IMR-90 (cell line): ENCODE measurements at regions not wholly inside any gene's neighbourhood (a gene's known extent, or its start where the extent isn't known, plus 50 kb on each side); places are given as distances from the start of the nearest gene placed in this dataset.

Experiments
- ATAC-seq: fragments of 200-7000 bp; cut with Tn5 transposase; 2 replicates; pipeline ENCODE4 v1.9.1; 2020; ENCODE audit warnings: low read depth, mild to moderate bottlenecking, moderate library complexity
- BruUV-seq: library from RNA; stranded (reverse); fragments of 400-500 nt; replicated peaks from 2 replicates; lab custom pipeline; 2021; lab: Mats Ljungman, UMichigan
- CTCF ChIA-PET: fragments of 300-600 bp; formaldehyde crosslinking; extraction: SDS; loops from one replicate; lab custom pipeline; 2021; ENCODE audit warnings: antibody characterized with exemption; lab: Yijun Ruan, JAX
- POLR2A ChIA-PET: fragments of 300-600 bp; sonication (Branson Sonifier 250); formaldehyde crosslinking; loops from one replicate; lab custom pipeline; 2022; ENCODE audit warnings: antibody characterized with exemption; ENCODE audit not compliant: unreplicated experiment; lab: Charles Lee
- DNase-seq: peaks from one replicate; pipeline ENCODE4 v3.0.0; 2013
- H2AFZ ChIP-seq: replicated peaks from 2 replicates; pipeline ENCODE3; 2013; ENCODE audit warnings: low read length, mild to moderate bottlenecking; ENCODE audit not compliant: poor library complexity
- H2AK5ac ChIP-seq: 2 replicates; pipeline ENCODE4 v1.6.1; 2013; ENCODE audit warnings: low read depth, low read length, inconsistent platforms
- H2AK9ac ChIP-seq: replicated peaks from 2 replicates; pipeline ENCODE3; 2013; ENCODE audit warnings: mild to moderate bottlenecking, low read depth, low read length, moderate library complexity; ENCODE audit not compliant: poor library complexity
- H2BK120ac ChIP-seq: 2 replicates; pipeline ENCODE4 v1.6.1; 2013; ENCODE audit warnings: low read depth, low read length, inconsistent platforms
- H2BK15ac ChIP-seq: 3 replicates; pipeline ENCODE4 v1.6.1; 2013; ENCODE audit warnings: low read depth, low read length, inconsistent platforms
- H2BK20ac ChIP-seq: 2 replicates; pipeline ENCODE4 v1.6.1; 2013; ENCODE audit warnings: low read depth, mild to moderate bottlenecking, inconsistent platforms, low read length, moderate library complexity
- H2BK5ac ChIP-seq: 2 replicates; pipeline ENCODE4 v1.6.1; 2013; ENCODE audit warnings: mild to moderate bottlenecking, low read depth, low read length, inconsistent platforms; ENCODE audit not compliant: poor library complexity, severe bottlenecking
- H3K14ac ChIP-seq: replicated peaks from 2 replicates; pipeline ENCODE4 v1.6.1; 2013; ENCODE audit warnings: low read depth, low read length, inconsistent platforms
- H3K18ac ChIP-seq: 2 replicates; pipeline ENCODE4 v1.6.1; 2013; ENCODE audit warnings: low read depth, low read length, control low read depth
- H3K23ac ChIP-seq: 2 replicates; pipeline ENCODE4 v1.6.1; 2013; ENCODE audit warnings: low read depth, low read length, inconsistent platforms
- H3K27ac ChIP-seq: 2 replicates; pipeline ENCODE4 v1.5.1; 2013; ENCODE audit warnings: mild to moderate bottlenecking, control low read depth, low read length; ENCODE audit not compliant: insufficient read depth
- H3K27me3 ChIP-seq: 2 replicates; pipeline ENCODE4 v1.6.1; 2013; ENCODE audit warnings: low read length; ENCODE audit not compliant: control insufficient read depth, insufficient read depth
- H3K36me3 ChIP-seq: 2 replicates; pipeline ENCODE4 v1.6.1; 2013; ENCODE audit warnings: low read length, mixed read lengths; ENCODE audit not compliant: control insufficient read depth, insufficient read depth
- H3K4ac ChIP-seq: 2 replicates; pipeline ENCODE4 v1.6.1; 2013; ENCODE audit warnings: low read depth, low read length, inconsistent platforms
- H3K4me1 ChIP-seq: 2 replicates; pipeline ENCODE4 v1.6.1; 2013; ENCODE audit warnings: low read length, mixed read lengths; ENCODE audit not compliant: control insufficient read depth, insufficient read depth
- H3K4me2 ChIP-seq: 2 replicates; pipeline ENCODE4 v1.6.1; 2013; ENCODE audit warnings: low read depth, mild to moderate bottlenecking, control low read depth, low read length, moderate library complexity
- H3K4me3 ChIP-seq: 2 replicates; pipeline ENCODE4 v1.5.1; 2013; ENCODE audit warnings: low read depth, mild to moderate bottlenecking, control low read depth, low read length, moderate library complexity; ENCODE audit not compliant: insufficient read depth
- H3K56ac ChIP-seq: 2 replicates; pipeline ENCODE4 v1.6.1; 2013; ENCODE audit warnings: low read length, inconsistent platforms; ENCODE audit not compliant: insufficient read depth; ENCODE audit errors: extremely low read depth
- H3K79me1 ChIP-seq, 2 experiments: 2 replicates each; pipeline ENCODE4 v1.6.1; 2013; ENCODE audit warnings: low read length in 2 of 2, inconsistent platforms in 1 of 2, low read depth in 1 of 2
- H3K9ac ChIP-seq: 2 replicates; pipeline ENCODE4 v1.6.1; 2013; ENCODE audit warnings: low read depth, low read length, control low read depth
- H3K9me1 ChIP-seq: 2 replicates; pipeline ENCODE4 v1.6.1; 2013; ENCODE audit warnings: low read length, inconsistent platforms; ENCODE audit not compliant: insufficient read depth
- H3K9me3 ChIP-seq: 2 replicates; pipeline ENCODE4 v1.6.1; 2013; ENCODE audit warnings: low read length; ENCODE audit not compliant: control insufficient read depth, insufficient read depth
- H4K20me1 ChIP-seq: 2 replicates; pipeline ENCODE4 v1.6.1; 2013; ENCODE audit warnings: low read length, inconsistent platforms; ENCODE audit not compliant: insufficient read depth
- H4K5ac ChIP-seq: 2 replicates; pipeline ENCODE4 v1.6.1; 2013; ENCODE audit warnings: mild to moderate bottlenecking, low read depth, low read length, control low read depth
- H4K8ac ChIP-seq, 2 experiments: 2 replicates each; pipeline ENCODE4 v1.6.1; 2013; ENCODE audit warnings: low read depth in 2 of 2, low read length in 2 of 2, control low read depth in 1 of 2, inconsistent platforms in 1 of 2
- H4K91ac ChIP-seq: 2 replicates; pipeline ENCODE4 v1.6.1; 2013; ENCODE audit warnings: low read depth, low read length, inconsistent platforms; ENCODE audit not compliant: insufficient read depth
- BHLHE40 ChIP-seq: fragments of 150-350 bp; IDR thresholded peaks from 2 replicates; pipeline ENCODE4 v1.6.1; 2016; ENCODE audit warnings: mild to moderate bottlenecking, low read depth, low read length
- CEBPB ChIP-seq: IDR thresholded peaks from 2 replicates; pipeline ENCODE4 v1.6.1; 2012; ENCODE audit warnings: low read depth, low read length, improper control_type of control experiment
- CHD1 ChIP-seq: IDR thresholded peaks from 2 replicates; pipeline ENCODE4 v1.6.1; 2012; ENCODE audit warnings: low read depth, low read length, improper control_type of control experiment
- CTCF ChIP-seq: conservative IDR thresholded peaks from 2 replicates; pipeline ENCODE4 v1.5.1; 2012; ENCODE audit warnings: mild to moderate bottlenecking, low read depth, low read length, improper control_type of control experiment
- ELK1 ChIP-seq: fragments of 150-350 bp; IDR thresholded peaks from 2 replicates; pipeline ENCODE4 v1.6.1; 2016; ENCODE audit warnings: low read depth, mild to moderate bottlenecking, low read length, moderate library complexity, borderline replicate concordance
- FOS ChIP-seq: fragments of 150-350 bp; IDR thresholded peaks from 2 replicates; pipeline ENCODE4 v1.6.1; 2016; ENCODE audit warnings: low read depth, low read length
- MAFK ChIP-seq: IDR thresholded peaks from 2 replicates; pipeline ENCODE4 v1.6.1; 2012; ENCODE audit warnings: low read depth, low read length, improper control_type of control experiment
- MAZ ChIP-seq: IDR thresholded peaks from 2 replicates; pipeline ENCODE4 v1.6.1; 2012; ENCODE audit warnings: low read depth, mild to moderate bottlenecking, low read length, improper control_type of control experiment, moderate library complexity, borderline replicate concordance
- MXI1 ChIP-seq: IDR thresholded peaks from 2 replicates; pipeline ENCODE4 v1.6.1; 2012; ENCODE audit warnings: low read depth, mild to moderate bottlenecking, low read length, moderate library complexity, borderline replicate concordance
- NFE2L2 ChIP-seq: fragments of 150-350 bp; IDR thresholded peaks from 2 replicates; pipeline ENCODE4 v1.6.1; 2016; ENCODE audit warnings: low read depth, mild to moderate bottlenecking, low read length
- RAD21 ChIP-seq: IDR thresholded peaks from 2 replicates; pipeline ENCODE4 v1.6.1; 2012; ENCODE audit warnings: low read length, improper control_type of control experiment
- RCOR1 ChIP-seq: IDR thresholded peaks from 2 replicates; pipeline ENCODE4 v1.6.1; 2012; ENCODE audit warnings: mild to moderate bottlenecking, low read length, improper control_type of control experiment; ENCODE audit not compliant: insufficient replicate concordance
- RFX5 ChIP-seq: IDR thresholded peaks from 2 replicates; pipeline ENCODE4 v1.8.0; 2012; ENCODE audit warnings: low read depth, mild to moderate bottlenecking, low read length, moderate library complexity
- SMC3 ChIP-seq: fragments of 150-350 bp; IDR thresholded peaks from 2 replicates; pipeline ENCODE4 v1.6.1; 2016; ENCODE audit warnings: low read depth, mild to moderate bottlenecking, antibody characterized with exemption, low read length, moderate library complexity
- USF2 ChIP-seq: fragments of 150-350 bp; IDR thresholded peaks from 2 replicates; pipeline ENCODE4 v1.6.1; 2017; ENCODE audit warnings: mild to moderate bottlenecking, antibody characterized with exemption, low read length, low read depth
- WGBS, 2 experiments: methylation state at CpG; one replicate each; pipeline versions ENCODE4 v1.1.5 to v1.1.7; 2013; ENCODE audit warnings: missing lambda C conversion rate in 2 of 2; ENCODE audit not compliant: insufficient read length in 1 of 2; ENCODE audit errors: extremely low coverage in 2 of 2; 5-methylcytosine and 5-hydroxymethylcytosine counted together
- dilution Hi-C: fragments of 300-500 bp; cut with HindIII; formaldehyde crosslinking; loops from one replicate; pipeline ENCODE4 v1.14.3; 2018; ENCODE audit warnings: low sequenced_read_pairs; ENCODE audit not compliant: unreplicated experiment
- in situ Hi-C: fragments of 300-500 bp; cut with MboI; formaldehyde crosslinking; loops from 3 replicates; pipeline ENCODE4 v1.14.3; 2019; ENCODE audit warnings: low sequenced_read_pairs, inconsistent platforms, mixed read lengths
- intact Hi-C: fragments of 100-400 bp; cut with micrococcal nuclease; formaldehyde crosslinking; loops from 2 replicates; pipeline ENCODE4 v1.10.0; 2022

GRCh38 chr15:31525988-31526665 lies 199.5 kb downstream of the KLF13 start:
- H3K14ac ChIP-seq: no peak overlapping the region
- H3K9ac ChIP-seq: no peak overlapping the region
- H2BK20ac ChIP-seq: no peak overlapping the region
- 72% methylated on average over 5 of the region's 18 CpGs; no CpG with 5 or more reads in 1 of the 2 experiments for WGBS, 2 experiments
- no peak overlapping the region for H2AK5ac ChIP-seq
- no TSS peak for BruUV-seq
- no peaks in the 10 kb centered on the region for H3K36me3 ChIP-seq
- intact Hi-C loops (no loop called here), in situ Hi-C loops (no loop called here), dilution Hi-C loops (no loop called here)
- no peak overlapping the region for H4K91ac ChIP-seq
- H3K4me2 ChIP-seq: no peak overlapping the region
- no peak overlapping the region for H3K18ac ChIP-seq
- H3K9me3 ChIP-seq: no peaks in the 10 kb centered on the region
- H3K27ac ChIP-seq: no peak overlapping the region
- no peaks in the 10 kb centered on the region for H4K20me1 ChIP-seq
- no peak overlapping the region for H3K4me3 ChIP-seq
- DNase-seq (no peak), ATAC-seq (no peak)
- H2BK15ac ChIP-seq: no peak overlapping the region
- H3K9me1 ChIP-seq: no peaks in the 10 kb centered on the region
- POLR2A ChIA-PET: no interaction called here
- H3K4me1 ChIP-seq: no peaks in the 10 kb centered on the region
- H2AFZ ChIP-seq: no peak overlapping the region
- no peak overlapping the region for H2AK9ac ChIP-seq
- peaks cover 23% of the 10 kb centered on the region for H3K27me3 ChIP-seq
- TF ChIP-seq CHD1 (no peak), RCOR1 (no peak), CTCF (no peak), USF2 (no peak), RFX5 (no peak), MAFK (no peak), FOS (no peak), BHLHE40 (no peak), RAD21 (no peak), NFE2L2 (no peak), MAZ (no peak), MXI1 (no peak), SMC3 (no peak), ELK1 (no peak), CEBPB (no peak)
- no peak overlapping the region for H4K5ac ChIP-seq
- no peak overlapping the region for H2BK120ac ChIP-seq
- H3K56ac ChIP-seq: no peak overlapping the region
- no peak overlapping the region for H4K8ac ChIP-seq
- H3K23ac ChIP-seq: no peak overlapping the region
- no peak overlapping the region for H2BK5ac ChIP-seq
- no peak overlapping the region for H3K4ac ChIP-seq
- H3K79me1 ChIP-seq: no peaks in the 10 kb centered on the region
- CTCF ChIA-PET: interaction anchor here (0.9 kb wide), 1 partner anchor 38 kb away, joined by 3 read pairs; no protein-coding TSS in a partner anchor
